Left ventricle myocardium inferior (tissue), 1 donor: ENCODE measurements at regions not wholly inside any gene's neighbourhood (a gene's known extent, or its start where the extent isn't known, plus 50 kb on each side); places are given as distances from the start of the nearest gene placed in this dataset.

Experiments
- DNase-seq: peaks from one replicate; pipeline ENCODE4 v3.0.0-alpha.2; 2020
- H3K27ac ChIP-seq: fragments of 200-600 bp; replicated peaks from 2 replicates; pipeline ENCODE4 v1.8.0; 2021
- H3K27me3 ChIP-seq: fragments of 200-600 bp; 2 replicates; pipeline ENCODE4 v1.8.0; 2021; ENCODE audit warnings: low read depth
- H3K36me3 ChIP-seq: fragments of 200-600 bp; 2 replicates; pipeline ENCODE4 v1.8.0; 2021
- H3K4me1 ChIP-seq: fragments of 200-600 bp; 2 replicates; pipeline ENCODE4 v1.8.0; 2021
- H3K4me3 ChIP-seq: fragments of 200-600 bp; 2 replicates; pipeline ENCODE4 v1.8.0; 2021; ENCODE audit warnings: mild to moderate bottlenecking, moderate library complexity
- H3K9me3 ChIP-seq: fragments of 200-600 bp; replicated peaks from 2 replicates; pipeline ENCODE4 v1.8.0; 2021
- CTCF ChIP-seq: fragments of 200-600 bp; IDR thresholded peaks from 2 replicates; pipeline ENCODE4 v1.8.0; 2021; ENCODE audit warnings: antibody characterized with exemption, mild to moderate bottlenecking, borderline replicate concordance
- intact Hi-C: fragments of 100-400 bp; cut with micrococcal nuclease; formaldehyde crosslinking; loops from one replicate; pipeline ENCODE4 v1.11.0; 2022
- donor health status: DM: no; HTN: yes; CAD: no; lungs with severe emphysema.

- no peak for DNase-seq
- no peaks in the 10 kb centered on the region for H3K9me3 ChIP-seq
- no peaks in the 10 kb centered on the region for H3K4me1 ChIP-seq
- intact Hi-C loops, result no loop called here
- no peak overlapping the region for H3K4me3 ChIP-seq
- peaks cover 71% of the 10 kb centered on the region for H3K27me3 ChIP-seq
- no peak overlapping the region for H3K27ac ChIP-seq
- no peaks in the 10 kb centered on the region for H3K36me3 ChIP-seq
- TF ChIP-seq CTCF, result no peak
These were observed 143.1 kb downstream of the AACS start for GRCh38 chr12:125208334-125208733.

GRCh38 chr12:125208942-125209341 lies 143.7 kb downstream of the AACS start:
- Histone ChIP-seq H3K4me3 (no peak overlapping the region), H3K36me3 (no peaks in the 10 kb centered on the region), H3K27ac (no peak overlapping the region), H3K4me1 (no peaks in the 10 kb centered on the region), H3K27me3 (peaks cover 77% of the 10 kb centered on the region), H3K9me3 (no peaks in the 10 kb centered on the region)
- no peak for DNase-seq
- no peak for TF ChIP-seq CTCF
- intact Hi-C loops, result no loop called here

- no peaks in the 10 kb centered on the region for H3K4me1 ChIP-seq
- peaks cover 82% of the 10 kb centered on the region for H3K27me3 ChIP-seq
- intact Hi-C loops, result no loop called here
These were observed 145.0 kb downstream of the AACS start for GRCh38 chr12:125210104-125210755.

GRCh38 chr12:125211464-125211863 lies 146.2 kb downstream of the AACS start:
- intact Hi-C loops, result no loop called here
- Histone ChIP-seq H3K27me3 (peaks cover 74% of the 10 kb centered on the region), H3K9me3 (no peaks in the 10 kb centered on the region), H3K36me3 (no peaks in the 10 kb centered on the region), H3K4me3 (no peak overlapping the region), H3K4me1 (no peaks in the 10 kb centered on the region), H3K27ac (no peak overlapping the region)
- TF ChIP-seq CTCF, result no peak
- DNase-seq, result no peak

More at GRCh38 chr12:125210104-125210755, 145.0 kb downstream of the AACS start:
- DNase-seq, result no peak
- no peak for TF ChIP-seq CTCF
- Histone ChIP-seq H3K4me3 (no peak overlapping the region), H3K36me3 (no peaks in the 10 kb centered on the region), H3K27ac (no peak overlapping the region), H3K9me3 (no peaks in the 10 kb centered on the region)

- intact Hi-C loops, result no loop called here
- Histone ChIP-seq H3K9me3 (no peaks in the 10 kb centered on the region), H3K4me3 (no peak overlapping the region), H3K27ac (no peak overlapping the region), H3K4me1 (no peaks in the 10 kb centered on the region), H3K36me3 (no peaks in the 10 kb centered on the region), H3K27me3 (peaks cover 64% of the 10 kb centered on the region)
- TF ChIP-seq CTCF, result no peak
- no peak for DNase-seq
These were observed 149.1 kb downstream of the AACS start for GRCh38 chr12:125214289-125214688.
